ENCODE measurements at regions not wholly inside any gene's neighbourhood (a gene's known extent, or its start where the extent isn't known, plus 50 kb on each side); places are given as distances from the start of the nearest gene placed in this dataset.

GRCh38 chr15:95394186-95395067 is 936.1 kb upstream of the NR2F2 start:
- no peak for TF ChIP-seq POLR2AphosphoS5 (IDR thresholded peaks at IDR 0.05; ENCODE audit: low read depth)
- TF ChIP-seq CTCF (IDR thresholded peaks at IDR 0.05; ENCODE audit: insufficient read depth, low read length) = no peak
- TF ChIP-seq REST (IDR thresholded peaks at IDR 0.05; ENCODE audit: insufficient replicate concordance, low read depth) = no peak
- TF ChIP-seq SPI1 (IDR thresholded peaks at IDR 0.05; ENCODE audit: borderline replicate concordance, low read depth) = no peak
- TF ChIP-seq GABPA (IDR thresholded peaks at IDR 0.05; ENCODE audit: low read depth) = no peak
